IMR-90 (cell line): ENCODE measurements at regions not wholly inside any gene's neighbourhood (a gene's known extent, or its start where the extent isn't known, plus 50 kb on each side); places are given as distances from the start of the nearest gene placed in this dataset.

Experiments used
- ATAC-seq: fragments of 200-7000 bp; cut with Tn5 transposase; 2 replicates; pipeline ENCODE4 v1.9.1; 2020; ENCODE audit warnings: low read depth, mild to moderate bottlenecking, moderate library complexity
- BruUV-seq: library from RNA; stranded (reverse); fragments of 400-500 nt; replicated peaks from 2 replicates; lab custom pipeline; 2021; lab: Mats Ljungman, UMichigan
- CTCF ChIA-PET: fragments of 300-600 bp; formaldehyde crosslinking; extraction: SDS; loops from one replicate; lab custom pipeline; 2021; ENCODE audit warnings: antibody characterized with exemption; lab: Yijun Ruan, JAX
- POLR2A ChIA-PET: fragments of 300-600 bp; sonication (Branson Sonifier 250); formaldehyde crosslinking; loops from one replicate; lab custom pipeline; 2022; ENCODE audit warnings: antibody characterized with exemption; ENCODE audit not compliant: unreplicated experiment; lab: Charles Lee
- DNase-seq: peaks from one replicate; pipeline ENCODE4 v3.0.0; 2013
- H2AFZ ChIP-seq: replicated peaks from 2 replicates; pipeline ENCODE3; 2013; ENCODE audit warnings: low read length, mild to moderate bottlenecking; ENCODE audit not compliant: poor library complexity
- H2AK5ac ChIP-seq: 2 replicates; pipeline ENCODE4 v1.6.1; 2013; ENCODE audit warnings: low read depth, low read length, inconsistent platforms
- H2AK9ac ChIP-seq: replicated peaks from 2 replicates; pipeline ENCODE3; 2013; ENCODE audit warnings: mild to moderate bottlenecking, low read depth, low read length, moderate library complexity; ENCODE audit not compliant: poor library complexity
- H2BK120ac ChIP-seq: 2 replicates; pipeline ENCODE4 v1.6.1; 2013; ENCODE audit warnings: low read depth, low read length, inconsistent platforms
- H2BK15ac ChIP-seq: 3 replicates; pipeline ENCODE4 v1.6.1; 2013; ENCODE audit warnings: low read depth, low read length, inconsistent platforms
- H2BK20ac ChIP-seq: 2 replicates; pipeline ENCODE4 v1.6.1; 2013; ENCODE audit warnings: low read depth, mild to moderate bottlenecking, inconsistent platforms, low read length, moderate library complexity
- H2BK5ac ChIP-seq: 2 replicates; pipeline ENCODE4 v1.6.1; 2013; ENCODE audit warnings: mild to moderate bottlenecking, low read depth, low read length, inconsistent platforms; ENCODE audit not compliant: poor library complexity, severe bottlenecking
- H3K14ac ChIP-seq: replicated peaks from 2 replicates; pipeline ENCODE4 v1.6.1; 2013; ENCODE audit warnings: low read depth, low read length, inconsistent platforms
- H3K18ac ChIP-seq: 2 replicates; pipeline ENCODE4 v1.6.1; 2013; ENCODE audit warnings: low read depth, low read length, control low read depth
- H3K23ac ChIP-seq: 2 replicates; pipeline ENCODE4 v1.6.1; 2013; ENCODE audit warnings: low read depth, low read length, inconsistent platforms
- H3K27ac ChIP-seq: 2 replicates; pipeline ENCODE4 v1.5.1; 2013; ENCODE audit warnings: mild to moderate bottlenecking, control low read depth, low read length; ENCODE audit not compliant: insufficient read depth
- H3K27me3 ChIP-seq: 2 replicates; pipeline ENCODE4 v1.6.1; 2013; ENCODE audit warnings: low read length; ENCODE audit not compliant: control insufficient read depth, insufficient read depth
- H3K36me3 ChIP-seq: 2 replicates; pipeline ENCODE4 v1.6.1; 2013; ENCODE audit warnings: low read length, mixed read lengths; ENCODE audit not compliant: control insufficient read depth, insufficient read depth
- H3K4ac ChIP-seq: 2 replicates; pipeline ENCODE4 v1.6.1; 2013; ENCODE audit warnings: low read depth, low read length, inconsistent platforms
- H3K4me1 ChIP-seq: 2 replicates; pipeline ENCODE4 v1.6.1; 2013; ENCODE audit warnings: low read length, mixed read lengths; ENCODE audit not compliant: control insufficient read depth, insufficient read depth
- H3K4me2 ChIP-seq: 2 replicates; pipeline ENCODE4 v1.6.1; 2013; ENCODE audit warnings: low read depth, mild to moderate bottlenecking, control low read depth, low read length, moderate library complexity
- H3K4me3 ChIP-seq: 2 replicates; pipeline ENCODE4 v1.5.1; 2013; ENCODE audit warnings: low read depth, mild to moderate bottlenecking, control low read depth, low read length, moderate library complexity; ENCODE audit not compliant: insufficient read depth
- H3K56ac ChIP-seq: 2 replicates; pipeline ENCODE4 v1.6.1; 2013; ENCODE audit warnings: low read length, inconsistent platforms; ENCODE audit not compliant: insufficient read depth; ENCODE audit errors: extremely low read depth
- H3K79me1 ChIP-seq, 2 experiments: 2 replicates each; pipeline ENCODE4 v1.6.1; 2013; ENCODE audit warnings: low read length in 2 of 2, inconsistent platforms in 1 of 2, low read depth in 1 of 2
- H3K9ac ChIP-seq: 2 replicates; pipeline ENCODE4 v1.6.1; 2013; ENCODE audit warnings: low read depth, low read length, control low read depth
- H3K9me1 ChIP-seq: 2 replicates; pipeline ENCODE4 v1.6.1; 2013; ENCODE audit warnings: low read length, inconsistent platforms; ENCODE audit not compliant: insufficient read depth
- H3K9me3 ChIP-seq: 2 replicates; pipeline ENCODE4 v1.6.1; 2013; ENCODE audit warnings: low read length; ENCODE audit not compliant: control insufficient read depth, insufficient read depth
- H4K20me1 ChIP-seq: 2 replicates; pipeline ENCODE4 v1.6.1; 2013; ENCODE audit warnings: low read length, inconsistent platforms; ENCODE audit not compliant: insufficient read depth
- H4K5ac ChIP-seq: 2 replicates; pipeline ENCODE4 v1.6.1; 2013; ENCODE audit warnings: mild to moderate bottlenecking, low read depth, low read length, control low read depth
- H4K8ac ChIP-seq, 2 experiments: 2 replicates each; pipeline ENCODE4 v1.6.1; 2013; ENCODE audit warnings: low read depth in 2 of 2, low read length in 2 of 2, control low read depth in 1 of 2, inconsistent platforms in 1 of 2
- H4K91ac ChIP-seq: 2 replicates; pipeline ENCODE4 v1.6.1; 2013; ENCODE audit warnings: low read depth, low read length, inconsistent platforms; ENCODE audit not compliant: insufficient read depth
- CHD1 ChIP-seq: IDR thresholded peaks from 2 replicates; pipeline ENCODE4 v1.6.1; 2012; ENCODE audit warnings: low read depth, low read length, improper control_type of control experiment
- ELK1 ChIP-seq: fragments of 150-350 bp; IDR thresholded peaks from 2 replicates; pipeline ENCODE4 v1.6.1; 2016; ENCODE audit warnings: low read depth, mild to moderate bottlenecking, low read length, moderate library complexity, borderline replicate concordance
- FOS ChIP-seq: fragments of 150-350 bp; IDR thresholded peaks from 2 replicates; pipeline ENCODE4 v1.6.1; 2016; ENCODE audit warnings: low read depth, low read length
- MAFK ChIP-seq: IDR thresholded peaks from 2 replicates; pipeline ENCODE4 v1.6.1; 2012; ENCODE audit warnings: low read depth, low read length, improper control_type of control experiment
- POLR2A ChIP-seq: IDR thresholded peaks from 2 replicates; pipeline ENCODE4 v1.6.1; 2012; ENCODE audit warnings: mild to moderate bottlenecking, low read depth, low read length
- RFX5 ChIP-seq: IDR thresholded peaks from 2 replicates; pipeline ENCODE4 v1.8.0; 2012; ENCODE audit warnings: low read depth, mild to moderate bottlenecking, low read length, moderate library complexity
- SMC3 ChIP-seq: fragments of 150-350 bp; IDR thresholded peaks from 2 replicates; pipeline ENCODE4 v1.6.1; 2016; ENCODE audit warnings: low read depth, mild to moderate bottlenecking, antibody characterized with exemption, low read length, moderate library complexity
- WGBS, 2 experiments: methylation state at CpG; one replicate each; pipeline versions ENCODE4 v1.1.5 to v1.1.7; 2013; ENCODE audit warnings: missing lambda C conversion rate in 2 of 2; ENCODE audit not compliant: insufficient read length in 1 of 2; ENCODE audit errors: extremely low coverage in 2 of 2; 5-methylcytosine and 5-hydroxymethylcytosine counted together
- dilution Hi-C: fragments of 300-500 bp; cut with HindIII; formaldehyde crosslinking; loops from one replicate; pipeline ENCODE4 v1.14.3; 2018; ENCODE audit warnings: low sequenced_read_pairs; ENCODE audit not compliant: unreplicated experiment
- in situ Hi-C: fragments of 300-500 bp; cut with MboI; formaldehyde crosslinking; loops from 3 replicates; pipeline ENCODE4 v1.14.3; 2019; ENCODE audit warnings: low sequenced_read_pairs, inconsistent platforms, mixed read lengths
- intact Hi-C: fragments of 100-400 bp; cut with micrococcal nuclease; formaldehyde crosslinking; loops from 2 replicates; pipeline ENCODE4 v1.10.0; 2022

- Histone ChIP-seq H3K79me1 (no peaks in the 10 kb centered on the region), H3K27me3 (no peaks in the 10 kb centered on the region), H3K9me1 (no peaks in the 10 kb centered on the region), H3K4me2 (no peak overlapping the region), H3K36me3 (no peaks in the 10 kb centered on the region), H4K91ac (no peak overlapping the region), H2BK15ac (no peak overlapping the region), H3K27ac (no peak overlapping the region), H3K4me3 (no peak overlapping the region), H4K5ac (no peak overlapping the region), H2AFZ (no peak overlapping the region), H2BK120ac (no peak overlapping the region), H3K18ac (no peak overlapping the region), H3K56ac (no peak overlapping the region), H3K9ac (no peak overlapping the region), H2BK20ac (no peak overlapping the region), H2AK5ac (no peak overlapping the region), H4K20me1 (no peaks in the 10 kb centered on the region), H3K23ac (no peak overlapping the region), H4K8ac (no peak overlapping the region), H2AK9ac (no peak overlapping the region), H2BK5ac (no peak overlapping the region), H3K4me1 (no peaks in the 10 kb centered on the region), H3K9me3 (no peaks in the 10 kb centered on the region), H3K14ac (no peak overlapping the region), H3K4ac (no peak overlapping the region)
- in situ Hi-C loops (no loop called here), dilution Hi-C loops (no loop called here), intact Hi-C loops (no loop called here)
- ChIA-PET POLR2A (no interaction called here), CTCF (no interaction called here)
- no peak for ATAC-seq
- DNase-seq, result no peak
- no peak for TF ChIP-seq POLR2A
- TF ChIP-seq ELK1, result no peak
- no peak for TF ChIP-seq RFX5
- no peak for TF ChIP-seq SMC3
- no peak for TF ChIP-seq FOS
- TF ChIP-seq MAFK, result no peak
- TF ChIP-seq CHD1, result no peak
- BruUV-seq, result no TSS peak
- WGBS, 2 experiments, result no CpG with 5 or more reads among the region's 2 CpGs
Observed at GRCh38 chr3:144816323-144816722, 844.7 kb downstream of the DIPK2A start.
